DND-41 (cell line): ENCODE measurements at regions not wholly inside any gene's neighbourhood (a gene's known extent, or its start where the extent isn't known, plus 50 kb on each side); places are given as distances from the start of the nearest gene placed in this dataset.

Experiments
- ATAC-seq: fragments of 200-7000 bp; cut with Tn5 transposase; 3 replicates; pipeline ENCODE4 v1.9.1; 2021; ENCODE audit warnings: low read depth; ENCODE audit not compliant: insufficient read depth
- DNase-seq: peaks from one replicate; pipeline ENCODE4 v3.0.0-alpha.2; 2020
- H2AFZ ChIP-seq: 2 replicates; pipeline ENCODE4 v1.6.0; 2012; ENCODE audit warnings: low read depth, low read length
- H3K27ac ChIP-seq: 2 replicates; pipeline ENCODE4 v1.5.1; 2012; ENCODE audit warnings: low read length, inconsistent platforms
- H3K27me3 ChIP-seq: fragments of 200-600 bp; sonication (generic); 2 replicates; pipeline ENCODE4 v1.6.0; 2012; ENCODE audit warnings: low read length, mild to moderate bottlenecking, inconsistent platforms; ENCODE audit not compliant: insufficient read depth, poor library complexity
- H3K36me3 ChIP-seq: 2 replicates; pipeline ENCODE4 v1.5.1; 2012; ENCODE audit warnings: low read length, inconsistent platforms; ENCODE audit not compliant: insufficient read depth
- H3K4me1 ChIP-seq: 2 replicates; pipeline ENCODE4 v1.5.1; 2012; ENCODE audit warnings: mild to moderate bottlenecking, low read length; ENCODE audit not compliant: insufficient read depth
- H3K4me2 ChIP-seq: 2 replicates; pipeline ENCODE4 v1.6.0; 2012; ENCODE audit warnings: mild to moderate bottlenecking, moderate library complexity, low read length, inconsistent platforms; ENCODE audit not compliant: insufficient read depth
- H3K4me3 ChIP-seq, 2 experiments: fragments of 200-600 bp in 1 of 2; shearing (Covaris generic) in 1 of 2; 2 replicates each; pipeline ENCODE4 v1.5.1; 2012 to 2016; ENCODE audit warnings: inconsistent platforms in 2 of 2, low read length in 2 of 2, mild to moderate bottlenecking in 2 of 2, low read depth in 1 of 2, moderate library complexity in 1 of 2
- H3K79me2 ChIP-seq: 2 replicates; pipeline ENCODE4 v1.6.0; 2012; ENCODE audit warnings: low read length, inconsistent platforms; ENCODE audit not compliant: insufficient read depth
- H3K9ac ChIP-seq: 2 replicates; pipeline ENCODE4 v1.6.0; 2012; ENCODE audit warnings: low read depth, mild to moderate bottlenecking, inconsistent platforms, low read length, moderate library complexity
- H3K9me3 ChIP-seq: 2 replicates; pipeline ENCODE4 v1.5.1; 2012; ENCODE audit warnings: low read length, moderate library complexity, mild to moderate bottlenecking, inconsistent platforms; ENCODE audit not compliant: insufficient read depth, severe bottlenecking
- H4K20me1 ChIP-seq: 2 replicates; pipeline ENCODE4 v1.6.0; 2012; ENCODE audit warnings: low read length; ENCODE audit not compliant: insufficient read depth
- EZH2 ChIP-seq: IDR thresholded peaks from 3 replicates; pipeline ENCODE4 v1.6.1; 2012; ENCODE audit warnings: borderline replicate concordance, low read depth, mild to moderate bottlenecking, moderate library complexity, low read length, inconsistent platforms; ENCODE audit not compliant: severe bottlenecking
- TF ChIP-seq, protein P1 (sequence below): IDR thresholded peaks from 2 replicates; pipeline ENCODE4 v1.5.1; 2012; ENCODE audit warnings: borderline replicate concordance, low read length, moderate library complexity, mild to moderate bottlenecking; ENCODE audit not compliant: poor library complexity, severe bottlenecking; ENCODE audit errors: extremely low read depth

DNA sequence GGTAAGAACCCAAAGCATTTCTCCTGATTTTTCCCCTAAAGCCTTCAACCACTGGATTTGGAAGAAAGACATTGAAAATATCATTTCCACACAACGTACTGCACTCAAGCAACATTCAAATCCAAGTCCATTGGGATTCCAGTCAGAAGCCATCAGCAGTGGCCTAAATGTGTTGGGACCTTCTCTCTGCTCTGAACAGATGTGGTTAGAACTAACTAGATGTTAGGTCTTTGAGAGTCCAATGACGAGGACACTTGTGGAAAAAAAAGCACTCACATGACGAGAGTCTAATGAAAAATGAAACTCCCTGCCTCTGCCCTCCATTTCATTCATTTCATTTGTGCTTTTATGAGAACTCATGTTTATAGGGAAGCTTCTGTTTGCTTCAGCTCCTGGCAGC, 382.3 kb downstream of the SIPA1L2 start:
- Histone ChIP-seq H3K9me3 (no peaks in the 10 kb centered on the region), H3K4me1 (no peaks in the 10 kb centered on the region), H3K4me2 (no peak overlapping the region), H2AFZ (no peak overlapping the region), H4K20me1 (no peaks in the 10 kb centered on the region), H3K9ac (no peak overlapping the region), H3K27ac (no peak overlapping the region), H3K36me3 (no peaks in the 10 kb centered on the region), H3K79me2 (no peaks in the 10 kb centered on the region), H3K27me3 (peaks cover 5% of the 10 kb centered on the region), H3K4me3 (no peak overlapping the region)
- DNase-seq (no peak), ATAC-seq (no peak)
- no peak for TF ChIP-seq EZH2
- TF ChIP-seq, protein P1, sequence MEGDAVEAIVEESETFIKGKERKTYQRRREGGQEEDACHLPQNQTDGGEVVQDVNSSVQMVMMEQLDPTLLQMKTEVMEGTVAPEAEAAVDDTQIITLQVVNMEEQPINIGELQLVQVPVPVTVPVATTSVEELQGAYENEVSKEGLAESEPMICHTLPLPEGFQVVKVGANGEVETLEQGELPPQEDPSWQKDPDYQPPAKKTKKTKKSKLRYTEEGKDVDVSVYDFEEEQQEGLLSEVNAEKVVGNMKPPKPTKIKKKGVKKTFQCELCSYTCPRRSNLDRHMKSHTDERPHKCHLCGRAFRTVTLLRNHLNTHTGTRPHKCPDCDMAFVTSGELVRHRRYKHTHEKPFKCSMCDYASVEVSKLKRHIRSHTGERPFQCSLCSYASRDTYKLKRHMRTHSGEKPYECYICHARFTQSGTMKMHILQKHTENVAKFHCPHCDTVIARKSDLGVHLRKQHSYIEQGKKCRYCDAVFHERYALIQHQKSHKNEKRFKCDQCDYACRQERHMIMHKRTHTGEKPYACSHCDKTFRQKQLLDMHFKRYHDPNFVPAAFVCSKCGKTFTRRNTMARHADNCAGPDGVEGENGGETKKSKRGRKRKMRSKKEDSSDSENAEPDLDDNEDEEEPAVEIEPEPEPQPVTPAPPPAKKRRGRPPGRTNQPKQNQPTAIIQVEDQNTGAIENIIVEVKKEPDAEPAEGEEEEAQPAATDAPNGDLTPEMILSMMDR, result no peak

- H3K4me1 ChIP-seq, result no peaks in the 10 kb centered on the region
- no peaks in the 10 kb centered on the region for H3K36me3 ChIP-seq
- H3K4me3 ChIP-seq, result no peak overlapping the region
- H3K4me2 ChIP-seq, result no peak overlapping the region
- ATAC-seq (no peak), DNase-seq (no peak)
- no peak overlapping the region for H3K9ac ChIP-seq
- no peaks in the 10 kb centered on the region for H4K20me1 ChIP-seq
- TF ChIP-seq, protein P1, result no peak
- no peak for TF ChIP-seq EZH2
- no peaks in the 10 kb centered on the region for H3K9me3 ChIP-seq
- peaks cover 2% of the 10 kb centered on the region for H3K27me3 ChIP-seq
- H3K27ac ChIP-seq, result no peak overlapping the region
- H3K79me2 ChIP-seq, result no peaks in the 10 kb centered on the region
- H2AFZ ChIP-seq, result no peak overlapping the region
Observed at GRCh38 chr1:232244426-232244825, 385.5 kb downstream of the SIPA1L2 start.

- Histone ChIP-seq H3K9ac (no peak overlapping the region), H3K79me2 (no peaks in the 10 kb centered on the region), H2AFZ (no peak overlapping the region), H3K36me3 (no peaks in the 10 kb centered on the region), H3K4me1 (no peaks in the 10 kb centered on the region), H3K4me3 (no peak overlapping the region), H4K20me1 (no peaks in the 10 kb centered on the region), H3K9me3 (no peaks in the 10 kb centered on the region), H3K27ac (no peak overlapping the region), H3K27me3 (peaks cover 5% of the 10 kb centered on the region), H3K4me2 (no peak overlapping the region)
- ATAC-seq (no peak), DNase-seq (no peak)
- no peak for TF ChIP-seq EZH2
- TF ChIP-seq, protein P1, result no peak
Observed at GRCh38 chr1:232239998-232240397, 389.9 kb downstream of the SIPA1L2 start.

- Histone ChIP-seq H3K4me1 (no peaks in the 10 kb centered on the region), H3K27ac (no peak overlapping the region), H4K20me1 (no peaks in the 10 kb centered on the region), H2AFZ (no peak overlapping the region), H3K9me3 (no peaks in the 10 kb centered on the region), H3K79me2 (no peaks in the 10 kb centered on the region), H3K9ac (no peak overlapping the region), H3K4me3 (no peak overlapping the region), H3K36me3 (no peaks in the 10 kb centered on the region), H3K27me3 (peaks cover 5% of the 10 kb centered on the region), H3K4me2 (no peak overlapping the region)
- TF ChIP-seq EZH2, result no peak
- TF ChIP-seq, protein P1, result no peak
- ATAC-seq (no peak), DNase-seq (no peak)
Observed at GRCh38 chr1:232239522-232239921, 390.4 kb downstream of the SIPA1L2 start.
